Stimulated activated CD8-positive, alpha-beta memory T cell treated with anti-CD3 and anti-CD28 coated beads, Interleukin-2, amount 100 ng/mL, for 48 hours (primary cell): ENCODE measurements at regions not wholly inside any gene's neighbourhood (a gene's known extent, or its start where the extent isn't known, plus 50 kb on each side); places are given as distances from the start of the nearest gene placed in this dataset.
A peak's percentile ranks its signal among the peaks of the same experiment; 100 is the strongest.
"Not testable (repeated sequence)": the region's sequence is repeated elsewhere in the genome, so short reads cannot be mapped to it uniquely, and the experiment has no call there.

ENCODE experiments used
- DNase-seq, 2 donors: peaks; one replicate each; pipeline ENCODE4 v3.0.0-alpha.2; 2020; ENCODE audit warnings: low read depth in 2 of 2

GRCh38 chr1:10867138-10867721 is 70.8 kb upstream of the CASZ1 start:
- peak; percentile 40 to 48 for DNase-seq

- DNase-seq, result no peak
Measured at GRCh38 chr1:10867914-10868598, 71.6 kb upstream of the CASZ1 start.

GRCh38 chr1:10868599-10868965 is 72.1 kb upstream of the CASZ1 start:
- no peak for DNase-seq

- no peak for DNase-seq
Measured at GRCh38 chr1:10869933-10870332, 73.5 kb upstream of the CASZ1 start.

GRCh38 chr1:10870493-10871096 is 74.1 kb upstream of the CASZ1 start:
- no peak for DNase-seq

GRCh38 chr1:10873189-10873588 is 76.7 kb upstream of the CASZ1 start:
- DNase-seq, result no peak

- DNase-seq, result no peak
Measured at GRCh38 chr1:10874351-10874750, 77.9 kb upstream of the CASZ1 start.

- DNase-seq, result no peak
Measured at GRCh38 chr1:10877894-10878293, 81.4 kb upstream of the CASZ1 start.

- DNase-seq, result no peak
Measured at GRCh38 chr1:10878469-10878868, 82.0 kb upstream of the CASZ1 start.

GRCh38 chr1:10880063-10880462 is 83.6 kb upstream of the CASZ1 start:
- no peak for DNase-seq

GRCh38 chr1:10881046-10881445 is 84.6 kb upstream of the CASZ1 start:
- no peak for DNase-seq

GRCh38 chr1:10882069-10882468 is 85.6 kb upstream of the CASZ1 start:
- DNase-seq, result no peak

GRCh38 chr1:10887032-10887431 is 90.6 kb upstream of the CASZ1 start:
- DNase-seq, result not testable (repeated sequence)

GRCh38 chr1:10888291-10888690 is 91.8 kb upstream of the CASZ1 start:
- no peak for DNase-seq

- no peak for DNase-seq
Measured at GRCh38 chr1:10888791-10889649, 92.6 kb upstream of the CASZ1 start.

GRCh38 chr1:10889650-10890353 is 93.4 kb upstream of the CASZ1 start:
- DNase-seq, result no peak

GRCh38 chr1:10890491-10891071 is 94.1 kb upstream of the CASZ1 start:
- no peak for DNase-seq

GRCh38 chr1:10891091-10891490 is 94.6 kb upstream of the CASZ1 start:
- DNase-seq, result no peak

- DNase-seq, result no peak
Measured at GRCh38 chr1:10892138-10893065, 96.0 kb upstream of the CASZ1 start.

GRCh38 chr1:10895621-10896020 is 99.2 kb upstream of the CASZ1 start:
- DNase-seq, result no peak
